Ishikawa (cell line): ENCODE measurements at regions not wholly inside any gene's neighbourhood (a gene's known extent, or its start where the extent isn't known, plus 50 kb on each side); places are given as distances from the start of the nearest gene placed in this dataset.

Source experiments
- EP300 ChIP-seq: IDR thresholded peaks from 2 replicates; pipeline ENCODE4 v1.6.1; 2012; ENCODE audit warnings: borderline replicate concordance
- RAD21 ChIP-seq: IDR thresholded peaks from 2 replicates; pipeline ENCODE4 v1.6.1; 2012; ENCODE audit warnings: low read depth
- TAF1 ChIP-seq: IDR thresholded peaks from 2 replicates; pipeline ENCODE4 v1.6.1; 2012; ENCODE audit warnings: low read depth, mild to moderate bottlenecking
- USF1 ChIP-seq: IDR thresholded peaks from 2 replicates; pipeline ENCODE4 v1.6.1; 2012
- YY1 ChIP-seq: IDR thresholded peaks from 2 replicates; pipeline ENCODE4 v1.6.1; 2012; ENCODE audit warnings: low read depth
- ZBTB7A ChIP-seq: IDR thresholded peaks from 2 replicates; pipeline ENCODE4 v1.6.1; 2012; ENCODE audit warnings: low read depth
- TF ChIP-seq, protein P1 (sequence below): IDR thresholded peaks from 2 replicates; pipeline ENCODE4 v1.6.1; 2012

DNA sequence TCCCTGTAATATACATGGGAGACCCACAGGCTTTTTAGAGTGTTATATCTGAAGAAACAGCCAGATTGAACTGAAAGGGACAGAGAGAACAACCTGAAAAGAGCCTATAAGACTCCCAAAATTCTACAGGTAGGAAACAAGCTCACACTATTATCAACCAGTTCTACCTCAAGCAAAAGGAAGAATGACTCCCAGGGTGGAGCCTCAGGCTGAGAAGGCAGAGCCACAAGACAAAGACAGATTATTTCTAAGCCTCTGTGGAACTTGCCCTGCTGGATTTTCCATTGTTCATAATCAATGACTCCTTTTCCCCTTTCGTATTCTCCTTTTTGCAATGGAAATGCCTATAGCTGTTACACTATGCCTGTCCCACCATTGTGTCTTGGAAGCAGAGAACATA lies 95.1 kb upstream of the LMCD1 start:
- TF ChIP-seq TAF1 (no peak), RAD21 (no peak), YY1 (no peak), USF1 (no peak), EP300 (no peak), ZBTB7A (no peak)
- TF ChIP-seq, protein P1, sequence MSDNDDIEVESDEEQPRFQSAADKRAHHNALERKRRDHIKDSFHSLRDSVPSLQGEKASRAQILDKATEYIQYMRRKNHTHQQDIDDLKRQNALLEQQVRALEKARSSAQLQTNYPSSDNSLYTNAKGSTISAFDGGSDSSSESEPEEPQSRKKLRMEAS = no peak
